Left kidney (tissue), 1 donor: ENCODE measurements at regions not wholly inside any gene's neighbourhood (a gene's known extent, or its start where the extent isn't known, plus 50 kb on each side); places are given as distances from the start of the nearest gene placed in this dataset.
"Not testable (repeated sequence)": the region's sequence is repeated elsewhere in the genome, so short reads cannot be mapped to it uniquely, and the experiment has no call there.

Experiments
- DNase-seq: peaks from one replicate; pipeline ENCODE4 v3.0.0-alpha.2; 2013

GRCh38 chr5:10016559-10016958 is 233.1 kb downstream of the ATPSCKMT start:
- DNase-seq = not testable (repeated sequence)

GRCh38 chr5:10015681-10016080 is 234.0 kb downstream of the ATPSCKMT start:
- DNase-seq = not testable (repeated sequence)

- DNase-seq = no peak
Observed at GRCh38 chr5:10009802-10010201, 239.9 kb downstream of the ATPSCKMT start.

- DNase-seq = no peak
Observed at GRCh38 chr5:9987101-9987500, 262.6 kb downstream of the ATPSCKMT start.

GRCh38 chr5:9977070-9977469 is 272.6 kb downstream of the ATPSCKMT start:
- DNase-seq = no peak

- DNase-seq = no peak
Observed at GRCh38 chr5:9976621-9977020, 273.1 kb downstream of the ATPSCKMT start.

GRCh38 chr5:9972059-9972458 is 277.6 kb downstream of the ATPSCKMT start:
- no peak for DNase-seq

GRCh38 chr5:9971301-9971700 is 278.4 kb downstream of the ATPSCKMT start:
- DNase-seq = no peak

- no peak for DNase-seq
Observed at GRCh38 chr5:9958914-9959313, 290.8 kb downstream of the ATPSCKMT start.

GRCh38 chr5:9957214-9957613 is 292.5 kb downstream of the ATPSCKMT start:
- no peak for DNase-seq

- DNase-seq = no peak
Observed at GRCh38 chr5:9956725-9957124, 293.0 kb downstream of the ATPSCKMT start.

- DNase-seq = no peak
Observed at GRCh38 chr5:9955586-9955985, 294.1 kb downstream of the ATPSCKMT start.

- no peak for DNase-seq
Observed at GRCh38 chr5:9954869-9955268, 294.8 kb downstream of the ATPSCKMT start.

GRCh38 chr5:9953691-9954090 is 296.0 kb downstream of the ATPSCKMT start:
- DNase-seq = no peak

GRCh38 chr5:9951865-9952516 is 297.7 kb downstream of the ATPSCKMT start:
- no peak for DNase-seq

GRCh38 chr5:9947944-9948343 is 301.7 kb downstream of the ATPSCKMT start:
- DNase-seq = no peak

- DNase-seq = no peak
Observed at GRCh38 chr5:9947225-9947714, 302.4 kb downstream of the ATPSCKMT start.

GRCh38 chr5:9932770-9933169 is 302.6 kb upstream of the TAS2R1 start:
- DNase-seq = no peak

GRCh38 chr5:9930156-9930555 is 300.0 kb upstream of the TAS2R1 start:
- no peak for DNase-seq

GRCh38 chr5:9928326-9928725 is 298.2 kb upstream of the TAS2R1 start:
- no peak for DNase-seq

- DNase-seq = no peak
Observed at GRCh38 chr5:9927521-9927997, 297.4 kb upstream of the TAS2R1 start.

- no peak for DNase-seq
Observed at GRCh38 chr5:9927106-9927505, 297.0 kb upstream of the TAS2R1 start.

- no peak for DNase-seq
Observed at GRCh38 chr5:9924614-9925013, 294.5 kb upstream of the TAS2R1 start.

GRCh38 chr5:9922719-9923118 is 292.6 kb upstream of the TAS2R1 start:
- DNase-seq = no peak
